Neural progenitor cell (in vitro differentiated cells): ENCODE measurements at regions not wholly inside any gene's neighbourhood (a gene's known extent, or its start where the extent isn't known, plus 50 kb on each side); places are given as distances from the start of the nearest gene placed in this dataset.
"Not testable (repeated sequence)": the region's sequence is repeated elsewhere in the genome, so short reads cannot be mapped to it uniquely, and the experiment has no call there.

Source experiments
- DNase-seq: peaks from one replicate; pipeline ENCODE4 v3.0.0-alpha.2; 2016; ENCODE audit warnings: low spot score
- H2AFZ ChIP-seq: fragments of 200-600 bp; sonication (generic); replicated peaks from 2 replicates; pipeline ENCODE4 v1.6.1; 2016; ENCODE audit warnings: antibody characterized with exemption
- H3F3A ChIP-seq: fragments of 200-600 bp; sonication (generic); 2 replicates; pipeline ENCODE4 v1.6.1; 2016; ENCODE audit warnings: antibody characterized with exemption, low read depth
- H3K27ac ChIP-seq: fragments of 200-600 bp; sonication (generic); 2 replicates; pipeline ENCODE4 v1.5.1; 2016; ENCODE audit warnings: mild to moderate bottlenecking
- H3K27me3 ChIP-seq: fragments of 200-600 bp; sonication (generic); 2 replicates; pipeline ENCODE4 v1.6.1; 2016; ENCODE audit warnings: mild to moderate bottlenecking, moderate library complexity
- H3K36me3 ChIP-seq: fragments of 200-600 bp; sonication (generic); 2 replicates; pipeline ENCODE4 v1.5.1; 2016
- H3K4me1 ChIP-seq: fragments of 200-600 bp; sonication (generic); 2 replicates; pipeline ENCODE4 v1.6.1; 2016; ENCODE audit warnings: mixed run types
- H3K4me2 ChIP-seq: fragments of 200-600 bp; sonication (generic); 2 replicates; pipeline ENCODE4 v1.6.1; 2016
- H3K4me3 ChIP-seq: fragments of 200-600 bp; sonication (generic); 2 replicates; pipeline ENCODE4 v1.5.1; 2016
- H3K79me2 ChIP-seq: fragments of 200-600 bp; sonication (generic); 2 replicates; pipeline ENCODE4 v1.6.1; 2016; ENCODE audit warnings: low read depth
- H3K9ac ChIP-seq: fragments of 200-600 bp; sonication (generic); 2 replicates; pipeline ENCODE4 v1.6.1; 2016
- H3K9me3 ChIP-seq: fragments of 200-600 bp; sonication (generic); 2 replicates; pipeline ENCODE4 v1.5.1; 2016; ENCODE audit warnings: low read depth
- H4K20me1 ChIP-seq: fragments of 200-600 bp; sonication (generic); 2 replicates; pipeline ENCODE4 v1.6.1; 2016; ENCODE audit warnings: low read depth
- H3K27ac Mint-ChIP-seq: 3 replicates; pipeline ENCODE4 v1.8.0; 2021; ENCODE audit warnings: mixed read lengths
- H3K27me3 Mint-ChIP-seq: 2 replicates; pipeline ENCODE4 v1.8.0; 2022; ENCODE audit warnings: low read depth, mild to moderate bottlenecking, inconsistent platforms, moderate library complexity, mixed read lengths; ENCODE audit not compliant: insufficient read depth
- H3K36me3 Mint-ChIP-seq: 3 replicates; pipeline ENCODE4 v1.8.0; 2021; ENCODE audit warnings: mixed read lengths
- H3K4me1 Mint-ChIP-seq: 3 replicates; pipeline ENCODE4 v1.8.0; 2021; ENCODE audit warnings: mixed read lengths
- H3K4me3 Mint-ChIP-seq: 3 replicates; pipeline ENCODE4 v1.8.0; 2021; ENCODE audit warnings: mild to moderate bottlenecking, moderate library complexity, mixed read lengths
- H3K9me3 Mint-ChIP-seq: 3 replicates; pipeline ENCODE4 v1.8.0; 2020; ENCODE audit warnings: mixed read lengths
- CTCF ChIP-seq: fragments of 200-600 bp; sonication (generic); IDR thresholded peaks from 2 replicates; pipeline ENCODE4 v1.5.1; 2017; ENCODE audit warnings: antibody characterized with exemption, mild to moderate bottlenecking
- EZH2 ChIP-seq: fragments of 200-600 bp; sonication (generic); IDR thresholded peaks from 2 replicates; pipeline ENCODE4 v1.6.1; 2017; ENCODE audit warnings: antibody characterized with exemption, mild to moderate bottlenecking, moderate library complexity
- EZH2phosphoT487 ChIP-seq: fragments of 200-600 bp; sonication (generic); IDR thresholded peaks from 2 replicates; pipeline ENCODE4 v1.6.1; 2017; ENCODE audit warnings: antibody characterized with exemption

- Histone ChIP-seq H3K27ac (no peak overlapping the region), H3K36me3 (no peaks in the 10 kb centered on the region), H3K9ac (no peak overlapping the region), H2AFZ (no peak overlapping the region), H3K9me3 (no peaks in the 10 kb centered on the region), H3K4me2 (no peak overlapping the region), H3K79me2 (no peaks in the 10 kb centered on the region), H3K27me3 (no peaks in the 10 kb centered on the region), H4K20me1 (no peaks in the 10 kb centered on the region), H3F3A (no peaks in the 10 kb centered on the region), H3K4me1 (no peaks in the 10 kb centered on the region), H3K4me3 (no peak overlapping the region)
- no peak overlapping the region for H3K27ac Mint-ChIP-seq
- no peaks in the 10 kb centered on the region for H3K4me1 Mint-ChIP-seq
- TF ChIP-seq CTCF (no peak), EZH2 (no peak), EZH2phosphoT487 (no peak)
- H3K4me3 Mint-ChIP-seq, result no peak overlapping the region
- no peaks in the 10 kb centered on the region for H3K9me3 Mint-ChIP-seq
- H3K27me3 Mint-ChIP-seq, result no peaks in the 10 kb centered on the region
- no peak for DNase-seq
- no peaks in the 10 kb centered on the region for H3K36me3 Mint-ChIP-seq
These were observed 1034.8 kb upstream of the SPRY2 start for GRCh38 chr13:81375709-81376108.

GRCh38 chr13:81362711-81363110 lies 1021.8 kb upstream of the SPRY2 start:
- H3K36me3 ChIP-seq, H3K4me3 ChIP-seq, H3K4me3 Mint-ChIP-seq, H3K9ac ChIP-seq, H3F3A ChIP-seq, H3K9me3 ChIP-seq, H3K79me2 ChIP-seq, H3K27me3 ChIP-seq, H3K27ac ChIP-seq, H3K27ac Mint-ChIP-seq, H3K4me2 ChIP-seq, H3K4me1 Mint-ChIP-seq, H3K36me3 Mint-ChIP-seq, H3K27me3 Mint-ChIP-seq, H4K20me1 ChIP-seq, H3K9me3 Mint-ChIP-seq, H3K4me1 ChIP-seq: not testable (repeated sequence)
- H2AFZ ChIP-seq, result peak overlapping the region; percentile 76
- peak; percentile 15 for DNase-seq

GRCh38 chr13:81350056-81350455 lies 1009.1 kb upstream of the SPRY2 start:
- H3K36me3 Mint-ChIP-seq, result no peaks in the 10 kb centered on the region
- no peak overlapping the region for H3K9ac ChIP-seq
- H3K4me2 ChIP-seq, result no peak overlapping the region
- no peaks in the 10 kb centered on the region for H3K36me3 ChIP-seq
- H4K20me1 ChIP-seq, result no peaks in the 10 kb centered on the region
- H3K4me1 ChIP-seq, result no peaks in the 10 kb centered on the region
- TF ChIP-seq EZH2 (no peak), CTCF (no peak), EZH2phosphoT487 (no peak)
- no peaks in the 10 kb centered on the region for H3K9me3 ChIP-seq
- no peaks in the 10 kb centered on the region for H3K79me2 ChIP-seq
- no peak overlapping the region for H3K4me3 ChIP-seq
- no peaks in the 10 kb centered on the region for H3K27me3 ChIP-seq
- H2AFZ ChIP-seq, result no peak overlapping the region
- no peak overlapping the region for H3K27ac ChIP-seq
- no peak overlapping the region for H3K27ac Mint-ChIP-seq
- no peak overlapping the region for H3K4me3 Mint-ChIP-seq
- H3K9me3 Mint-ChIP-seq, result no peaks in the 10 kb centered on the region
- no peaks in the 10 kb centered on the region for H3F3A ChIP-seq
- H3K4me1 Mint-ChIP-seq, result peaks cover 3% of the 10 kb centered on the region
- no peaks in the 10 kb centered on the region for H3K27me3 Mint-ChIP-seq
- DNase-seq, result no peak

GRCh38 chr13:81340118-81341069 lies 999.5 kb upstream of the SPRY2 start:
- H3K4me3 ChIP-seq, H3K27me3 ChIP-seq, H3K9me3 ChIP-seq, H3K27ac ChIP-seq, H3F3A ChIP-seq, H3K9me3 Mint-ChIP-seq, H3K36me3 Mint-ChIP-seq, H3K27ac Mint-ChIP-seq, H3K4me1 ChIP-seq, H3K27me3 Mint-ChIP-seq, H2AFZ ChIP-seq, DNase-seq, H3K9ac ChIP-seq, H3K79me2 ChIP-seq, H3K4me3 Mint-ChIP-seq, H4K20me1 ChIP-seq, H3K4me1 Mint-ChIP-seq, H3K4me2 ChIP-seq, H3K36me3 ChIP-seq: not testable (repeated sequence)

GRCh38 chr13:81339666-81340065 lies 998.7 kb upstream of the SPRY2 start:
- H3K27ac ChIP-seq, H2AFZ ChIP-seq, H3K4me3 ChIP-seq, H3K27me3 ChIP-seq, H3F3A ChIP-seq, H3K4me2 ChIP-seq, H3K4me3 Mint-ChIP-seq, H3K36me3 Mint-ChIP-seq, H3K9me3 ChIP-seq, H3K4me1 Mint-ChIP-seq, H3K4me1 ChIP-seq, H4K20me1 ChIP-seq, H3K9ac ChIP-seq, H3K36me3 ChIP-seq, H3K79me2 ChIP-seq, H3K27ac Mint-ChIP-seq, H3K9me3 Mint-ChIP-seq, DNase-seq, H3K27me3 Mint-ChIP-seq: not testable (repeated sequence)
